CD4-positive, alpha-beta T cell treated with Interleukin-4 for 1 hour (primary cell): ENCODE measurements at regions not wholly inside any gene's neighbourhood (a gene's known extent, or its start where the extent isn't known, plus 50 kb on each side); places are given as distances from the start of the nearest gene placed in this dataset.

Source experiments
- DNase-seq, 2 donors: peaks; one replicate each; pipeline ENCODE4 v3.0.0-alpha.2; 2020 to 2022

DNA sequence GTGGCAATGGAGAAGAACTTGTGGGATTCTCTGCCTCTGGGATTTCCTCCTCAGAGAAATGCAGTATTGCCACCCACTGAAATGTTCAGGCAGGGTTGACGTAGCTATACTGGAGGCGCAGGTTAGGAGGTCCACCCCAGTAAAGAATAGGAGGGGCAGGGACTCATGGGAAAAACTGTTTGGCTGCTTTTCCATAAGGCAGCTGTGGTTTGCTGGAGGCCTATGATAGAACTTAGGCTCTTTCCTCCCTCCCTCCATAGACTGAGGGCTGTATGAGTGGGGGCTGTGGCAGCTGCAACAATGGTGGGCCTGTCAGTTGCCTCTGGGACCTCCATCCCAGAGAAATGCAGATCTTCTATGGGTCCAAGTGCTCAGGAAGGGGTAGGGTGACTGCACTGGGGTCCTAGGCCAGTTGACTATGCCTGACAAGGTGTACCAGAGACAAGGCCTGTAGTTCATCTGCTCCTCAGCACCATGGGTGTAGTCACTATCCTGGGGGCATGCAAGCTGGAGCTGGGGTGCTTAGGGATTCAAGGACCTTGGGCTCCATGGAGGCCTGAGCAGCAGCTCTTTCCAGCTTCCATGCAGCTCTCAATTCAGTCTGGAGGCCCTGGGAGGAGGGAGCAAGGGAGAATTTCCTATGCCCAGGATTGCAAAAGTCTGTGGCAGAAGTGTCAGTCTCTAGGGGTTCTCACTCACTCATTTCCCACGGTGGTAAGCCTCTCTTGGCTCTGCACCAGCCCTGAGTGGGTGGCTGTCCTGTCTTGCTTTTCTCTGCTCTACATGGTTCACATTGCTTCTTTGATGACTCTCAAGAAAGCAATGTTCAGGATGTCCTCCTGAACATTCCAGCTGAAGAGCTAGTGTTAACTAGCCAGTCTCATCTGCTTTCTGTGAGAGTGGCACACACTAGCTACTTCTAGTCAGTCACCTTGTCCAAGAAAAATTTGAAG, 353.0 kb downstream of the IDS start:
- DNase-seq, result no peak

DNA sequence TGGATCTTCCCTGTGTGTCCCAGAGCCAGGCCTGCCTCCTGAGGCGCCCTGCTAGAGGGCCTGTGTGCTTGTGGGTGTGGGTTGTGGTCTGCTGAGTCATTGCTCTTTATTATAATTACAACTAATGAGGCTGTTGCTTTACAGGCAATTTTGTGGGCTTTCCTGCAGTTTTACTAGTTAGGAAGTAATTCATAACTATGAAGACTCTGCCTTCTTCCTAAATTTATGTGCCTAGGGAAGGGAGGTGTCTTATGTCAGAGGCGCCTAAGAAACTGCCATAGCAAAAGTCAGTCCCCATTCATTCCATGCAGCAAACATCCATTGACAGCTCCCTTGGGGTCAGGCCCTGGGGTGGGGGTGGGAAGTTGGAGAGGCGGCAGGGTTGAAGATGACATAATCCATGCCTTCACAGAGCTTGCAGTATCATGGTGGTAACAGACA, 359.2 kb downstream of the IDS start:
- no peak for DNase-seq

DNA sequence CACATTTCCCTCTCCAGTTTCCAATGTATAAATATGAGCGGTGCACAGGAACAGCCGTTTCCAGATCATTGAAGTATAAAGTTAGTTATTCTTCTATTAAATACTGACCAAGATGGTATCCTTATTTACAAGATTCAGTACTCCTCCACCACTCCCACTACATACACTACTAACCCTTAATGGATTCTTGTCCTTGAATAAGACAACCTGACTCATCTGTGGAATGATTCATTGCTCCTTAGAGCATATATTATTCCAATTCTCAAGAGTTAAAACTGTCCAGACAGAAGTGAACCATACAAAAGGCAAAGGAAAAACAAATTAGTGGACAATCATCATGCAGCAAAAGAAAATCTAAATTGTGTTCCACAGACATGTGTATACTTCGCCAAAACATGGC, 373.3 kb downstream of the IDS start:
- DNase-seq, result no peak

DNA sequence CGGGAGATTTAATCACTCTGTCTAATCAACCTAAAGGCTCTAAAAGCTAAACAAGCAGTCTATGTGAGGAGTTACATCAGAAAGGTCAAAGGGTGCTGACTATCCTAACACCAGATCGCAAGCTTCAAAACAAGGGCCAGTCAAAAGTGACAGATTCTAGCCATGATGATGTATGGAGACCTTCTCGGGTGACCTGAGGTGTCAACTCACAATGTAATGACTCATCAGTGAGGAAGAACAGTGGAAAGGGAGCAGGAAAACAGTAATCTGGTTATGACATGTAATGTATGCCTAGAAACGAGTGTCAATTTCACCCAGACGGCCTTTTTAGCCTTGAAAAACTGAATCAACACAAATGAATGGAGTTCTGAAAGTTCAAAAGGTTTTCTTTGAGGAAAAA, 375.3 kb downstream of the IDS start:
- DNase-seq, result no peak

DNA sequence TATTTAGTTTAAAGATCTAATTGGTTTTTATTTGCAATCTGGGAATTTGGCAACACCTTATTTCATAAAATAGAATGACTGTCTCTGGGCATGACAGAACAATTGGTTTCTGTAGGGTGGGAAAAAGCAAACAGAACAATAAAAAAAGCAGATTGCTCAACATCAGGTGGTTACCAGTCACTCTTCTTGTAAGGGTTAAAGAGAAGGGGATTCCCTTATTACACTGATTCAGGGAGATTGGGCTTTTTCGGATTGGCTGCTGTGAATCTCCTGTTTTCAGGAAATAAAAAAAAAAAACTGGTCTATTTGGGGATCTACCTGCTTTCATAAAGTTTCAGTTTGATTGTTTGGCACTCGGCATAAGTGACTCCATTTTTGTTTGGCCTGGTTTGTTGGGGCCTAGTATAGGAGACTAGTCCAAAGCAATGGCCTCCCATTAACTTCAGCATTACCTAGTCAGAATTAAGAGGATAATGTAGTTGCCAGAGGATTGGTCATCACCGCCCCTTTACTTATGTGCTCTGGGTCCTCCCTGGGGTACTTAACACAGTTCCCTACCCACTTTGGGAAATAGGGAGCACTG, 380.5 kb downstream of the IDS start:
- no peak for DNase-seq

DNA sequence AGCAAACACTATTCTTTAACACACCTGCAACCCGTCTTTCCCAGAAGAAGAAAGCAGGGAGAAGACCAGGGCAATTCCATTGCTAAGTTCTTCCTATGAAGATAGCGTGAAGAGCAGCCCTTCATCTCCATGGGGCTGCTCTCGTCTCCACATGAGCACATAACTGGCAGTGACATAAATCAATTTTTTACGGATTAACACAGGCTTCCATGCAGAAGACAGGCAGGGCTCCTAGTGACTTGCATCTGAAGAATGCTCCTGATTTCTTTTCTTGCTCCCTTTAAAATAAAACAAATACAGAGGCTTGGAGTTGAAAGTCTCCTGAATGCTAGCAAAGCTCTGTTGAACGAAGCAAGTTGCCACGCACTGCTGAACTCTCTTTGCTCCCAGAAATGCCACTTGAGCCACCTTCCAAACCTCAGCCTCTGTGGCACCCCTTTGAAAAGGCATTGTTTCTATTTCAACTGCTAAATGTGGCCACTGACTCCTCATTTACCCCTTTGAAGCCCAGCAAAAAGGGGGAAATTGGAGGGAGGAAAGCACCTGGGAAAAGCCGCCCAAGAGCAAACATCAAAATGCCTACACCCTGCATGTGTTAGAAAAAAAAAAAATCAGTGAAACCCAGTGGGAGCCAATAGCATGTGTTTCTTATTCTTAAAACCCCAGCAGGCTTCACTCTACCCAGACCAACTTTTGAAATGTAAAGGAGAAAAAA, 383.7 kb downstream of the IDS start:
- no peak for DNase-seq

DNA sequence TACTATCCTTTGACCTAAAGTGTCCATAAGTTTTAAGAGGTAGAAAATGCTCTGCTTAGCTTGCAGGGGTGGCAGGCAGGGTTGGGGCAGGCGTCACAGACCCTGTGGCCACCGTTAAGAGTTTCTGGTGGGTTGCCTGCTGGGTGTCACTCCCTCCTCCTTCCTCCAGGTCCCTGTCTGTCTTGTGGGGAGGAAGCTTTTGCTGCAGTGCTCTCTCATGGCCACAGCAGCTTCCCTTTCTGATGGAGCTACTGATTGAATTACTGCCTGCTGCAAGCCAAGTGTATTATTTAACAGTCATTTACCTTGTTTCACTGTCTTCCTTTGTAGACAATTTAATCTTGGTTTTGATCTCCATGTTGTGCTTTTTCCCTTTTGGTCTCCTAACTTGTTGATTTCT, 384.6 kb downstream of the IDS start:
- no peak for DNase-seq

DNA sequence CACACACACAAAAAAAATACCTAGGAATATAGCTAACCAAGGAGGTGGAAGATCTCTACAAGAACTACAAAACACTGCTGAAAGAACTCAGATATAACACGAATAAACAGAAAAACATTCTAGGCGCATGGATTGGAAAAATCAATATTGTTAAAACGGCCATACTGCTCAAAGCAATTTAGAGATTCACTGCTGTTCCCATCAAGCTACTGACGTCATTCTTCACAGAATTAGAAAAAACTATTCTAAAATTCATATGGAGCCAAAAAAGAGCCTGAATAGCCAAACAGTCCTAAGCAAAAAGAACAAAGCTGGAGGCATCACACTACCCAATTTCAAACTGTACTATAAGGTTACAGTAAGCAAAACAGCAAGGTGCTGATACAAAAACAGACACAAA, 390.2 kb downstream of the IDS start:
- DNase-seq, result no peak

DNA sequence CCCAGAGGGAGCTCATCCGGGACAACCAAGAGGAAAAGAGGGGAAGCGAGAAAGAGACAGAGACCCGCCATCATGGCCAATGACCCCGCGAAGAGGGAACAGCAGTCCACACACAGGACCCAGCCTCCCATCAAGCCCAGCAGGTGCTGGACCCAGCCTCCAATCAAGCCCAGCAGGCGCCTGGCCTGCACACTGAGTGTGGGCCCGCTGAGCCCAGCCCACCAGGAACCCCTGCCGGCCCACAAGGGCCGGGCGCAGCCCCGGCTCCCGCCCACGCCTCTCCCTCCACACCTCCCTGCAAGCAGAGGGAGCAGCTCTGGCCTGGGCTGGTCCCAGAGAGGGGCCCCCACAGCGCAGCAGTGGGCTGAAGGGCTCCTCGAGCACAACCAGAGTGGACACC, 391.1 kb downstream of the IDS start:
- DNase-seq, result no peak

DNA sequence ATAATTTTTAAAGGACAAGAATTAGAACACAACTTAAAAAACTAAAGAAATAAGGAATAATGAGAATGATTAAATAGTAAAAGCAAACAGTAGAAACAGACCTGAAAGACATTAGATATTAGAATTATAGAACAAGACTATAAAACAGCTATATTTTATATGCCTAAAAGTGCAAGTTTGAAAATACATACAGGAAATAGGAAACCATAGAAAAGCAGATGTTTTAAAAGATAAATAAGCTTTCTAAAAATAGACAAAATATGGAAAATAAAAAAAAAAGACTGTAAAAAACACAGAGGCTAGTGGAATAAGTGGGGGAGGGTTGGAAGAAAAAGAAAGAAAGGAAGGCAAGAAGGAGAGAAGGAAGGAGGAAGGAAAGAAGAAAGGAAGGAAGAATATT, 407.3 kb downstream of the IDS start:
- DNase-seq, result no peak

DNA sequence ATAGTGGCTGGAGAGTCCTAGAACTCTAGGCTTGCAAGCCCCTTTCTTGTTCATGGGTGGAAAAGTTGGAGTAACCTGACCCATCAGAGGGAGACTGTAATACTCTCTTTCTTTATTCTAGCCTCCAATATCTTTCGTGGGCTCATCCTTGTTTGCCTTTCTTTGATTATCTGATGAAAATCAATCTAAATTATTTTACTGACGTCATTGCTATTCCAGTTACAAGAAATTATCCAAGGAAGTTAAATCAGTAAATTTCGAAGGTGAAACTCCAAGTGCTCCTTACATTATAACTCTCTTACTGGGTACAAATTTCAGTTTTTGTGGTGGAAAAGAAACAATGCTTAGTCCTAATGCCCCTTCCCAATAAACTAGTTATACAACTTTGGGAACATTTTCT, 412.9 kb downstream of the IDS start:
- no peak for DNase-seq

DNA sequence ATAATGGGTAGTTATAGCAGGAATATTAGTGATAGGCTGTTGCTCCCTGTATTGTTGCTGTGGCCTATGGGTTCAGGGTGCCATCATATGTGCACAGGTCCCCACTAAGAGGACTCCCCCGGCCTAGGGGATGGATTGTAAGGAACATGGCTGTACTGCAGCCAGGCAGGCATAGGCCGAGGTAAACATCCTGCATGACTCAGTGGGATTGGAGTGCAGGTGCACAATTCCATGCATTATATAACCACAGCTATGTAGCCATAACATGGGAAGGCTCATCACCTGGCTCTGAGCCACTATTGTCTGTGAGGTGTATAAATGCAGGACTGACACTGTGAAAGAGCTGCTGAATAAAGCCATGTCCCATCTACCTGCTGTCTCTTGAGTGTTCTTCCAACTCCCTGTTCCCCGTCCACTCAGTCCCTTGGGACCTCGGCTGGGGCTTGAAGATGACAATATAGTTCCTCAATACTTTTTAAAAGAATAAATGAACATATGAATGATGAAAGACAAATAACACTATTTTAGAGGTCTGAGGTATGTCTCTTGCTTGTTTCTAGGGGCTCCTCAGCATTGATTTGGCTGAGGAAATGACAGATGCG, 425.2 kb downstream of the IDS start:
- DNase-seq, result no peak

DNA sequence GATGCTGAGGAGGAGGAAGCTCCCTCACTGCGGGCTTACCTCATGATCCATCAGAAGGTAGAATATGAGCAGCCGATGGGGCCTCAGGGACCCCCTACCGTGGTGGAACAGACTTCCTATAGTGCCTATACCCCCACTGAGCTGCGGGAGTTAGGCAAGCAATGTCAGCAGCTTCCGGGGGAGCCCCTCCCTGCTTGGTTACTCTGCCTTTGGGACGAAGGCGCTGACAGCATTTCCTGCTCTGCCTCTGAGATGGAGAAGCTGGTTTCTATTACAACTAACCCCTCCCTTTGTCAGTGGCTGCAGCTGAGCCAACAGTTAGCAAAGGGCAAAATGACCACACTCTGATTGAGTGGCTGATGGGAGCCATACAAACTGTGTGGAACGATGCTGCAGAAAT, 430.7 kb downstream of the IDS start:
- DNase-seq, result no peak

DNA sequence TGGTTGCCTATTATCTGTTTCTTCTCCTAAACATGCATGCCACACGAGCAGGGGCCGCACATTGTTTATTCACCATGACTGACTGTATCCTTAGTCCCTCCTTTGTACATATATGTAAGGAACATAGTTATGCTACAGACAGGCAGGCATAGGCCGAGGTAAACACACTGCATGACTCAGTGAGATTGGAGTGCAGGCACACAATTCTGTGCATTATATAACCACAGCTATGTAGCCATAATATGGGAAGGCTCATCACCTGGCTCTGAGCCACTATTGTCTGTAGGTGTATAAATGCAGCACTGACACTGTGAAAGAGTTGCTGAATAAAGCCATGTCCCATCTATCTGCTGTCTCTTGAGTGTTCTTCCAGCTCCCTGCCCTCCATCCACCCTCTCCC, 431.6 kb downstream of the IDS start:
- no peak for DNase-seq

DNA sequence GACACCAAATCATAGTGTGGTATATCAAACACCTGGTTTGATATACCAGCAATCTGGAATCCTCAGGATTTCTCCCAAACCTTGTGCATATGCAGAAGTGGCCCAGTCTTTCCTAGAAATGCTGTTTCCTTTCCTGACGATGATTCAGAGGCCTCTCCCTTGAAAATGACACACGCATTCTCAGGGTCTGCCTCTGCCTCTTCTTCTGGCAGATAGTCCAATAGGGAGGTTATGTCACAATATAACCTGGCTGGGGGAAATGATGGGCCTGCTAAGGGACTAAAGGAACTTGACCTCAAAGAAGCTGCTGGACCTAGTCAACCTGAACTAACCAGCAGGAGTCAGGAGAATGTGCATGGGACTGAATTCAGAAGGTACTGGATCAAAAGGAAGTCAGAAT, 435.2 kb downstream of the IDS start:
- DNase-seq, result no peak

DNA sequence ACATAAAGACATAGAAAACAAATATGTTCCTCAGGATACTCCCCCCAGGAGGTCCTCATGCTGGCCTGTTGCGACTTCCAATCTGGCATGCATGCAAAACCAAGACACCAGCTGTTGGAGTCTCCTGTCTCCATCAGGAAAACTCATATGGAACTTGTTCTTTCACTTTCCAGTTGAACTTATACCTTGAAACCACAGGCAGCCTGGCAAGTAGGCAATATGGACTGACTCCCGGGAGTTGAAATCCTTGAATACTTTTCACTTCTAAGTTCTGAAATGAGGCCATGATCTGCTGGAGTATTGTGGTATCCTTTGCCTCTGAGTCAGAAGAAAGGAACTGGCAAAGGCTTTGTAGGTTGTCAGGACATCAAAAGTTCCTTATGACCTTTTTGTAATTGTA, 444.2 kb downstream of the IDS start:
- DNase-seq, result no peak
